GM12865 (cell line): ENCODE measurements at regions not wholly inside any gene's neighbourhood (a gene's known extent, or its start where the extent isn't known, plus 50 kb on each side); places are given as distances from the start of the nearest gene placed in this dataset.
"Not testable (repeated sequence)": the region's sequence is repeated elsewhere in the genome, so short reads cannot be mapped to it uniquely, and the experiment has no call there.

Source experiments
- DNase-seq: peaks from one replicate; pipeline ENCODE4 v3.0.0; 2010; ENCODE audit warnings: low read depth
- H3K4me3 ChIP-seq: 2 replicates; pipeline ENCODE4 v1.5.1; 2011; ENCODE audit warnings: mild to moderate bottlenecking, low read depth, low read length, control low read depth
- TF ChIP-seq, protein P1 (sequence below): IDR thresholded peaks from 2 replicates; pipeline ENCODE4 v1.5.1; 2011; ENCODE audit warnings: low read length, control low read depth, low read depth, inconsistent platforms; ENCODE audit not compliant: insufficient read depth; ENCODE audit errors: missing control alignments

DNA sequence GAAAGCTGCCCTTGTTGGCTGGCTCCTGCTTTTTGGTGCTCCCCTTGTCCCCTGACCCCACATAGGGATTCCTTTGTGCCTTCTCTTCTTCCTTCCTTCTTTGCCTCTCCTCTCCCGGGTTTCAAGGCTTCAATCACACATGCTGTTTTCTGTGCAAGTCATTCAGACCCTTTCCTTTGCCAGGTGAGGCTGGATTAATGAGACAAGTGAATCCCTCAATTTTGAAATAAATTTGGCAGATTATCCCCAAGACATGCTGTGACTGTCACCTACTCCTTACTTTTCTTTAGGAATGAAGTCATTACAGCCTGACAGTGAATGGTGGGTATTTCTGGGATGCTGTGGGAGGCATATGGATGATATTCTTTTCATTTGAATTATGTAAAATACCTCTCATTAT is 259.0 kb upstream of the RGMA start:
- no peak for DNase-seq
- TF ChIP-seq, protein P1, sequence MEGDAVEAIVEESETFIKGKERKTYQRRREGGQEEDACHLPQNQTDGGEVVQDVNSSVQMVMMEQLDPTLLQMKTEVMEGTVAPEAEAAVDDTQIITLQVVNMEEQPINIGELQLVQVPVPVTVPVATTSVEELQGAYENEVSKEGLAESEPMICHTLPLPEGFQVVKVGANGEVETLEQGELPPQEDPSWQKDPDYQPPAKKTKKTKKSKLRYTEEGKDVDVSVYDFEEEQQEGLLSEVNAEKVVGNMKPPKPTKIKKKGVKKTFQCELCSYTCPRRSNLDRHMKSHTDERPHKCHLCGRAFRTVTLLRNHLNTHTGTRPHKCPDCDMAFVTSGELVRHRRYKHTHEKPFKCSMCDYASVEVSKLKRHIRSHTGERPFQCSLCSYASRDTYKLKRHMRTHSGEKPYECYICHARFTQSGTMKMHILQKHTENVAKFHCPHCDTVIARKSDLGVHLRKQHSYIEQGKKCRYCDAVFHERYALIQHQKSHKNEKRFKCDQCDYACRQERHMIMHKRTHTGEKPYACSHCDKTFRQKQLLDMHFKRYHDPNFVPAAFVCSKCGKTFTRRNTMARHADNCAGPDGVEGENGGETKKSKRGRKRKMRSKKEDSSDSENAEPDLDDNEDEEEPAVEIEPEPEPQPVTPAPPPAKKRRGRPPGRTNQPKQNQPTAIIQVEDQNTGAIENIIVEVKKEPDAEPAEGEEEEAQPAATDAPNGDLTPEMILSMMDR = no peak
- H3K4me3 ChIP-seq = no peak overlapping the region

DNA sequence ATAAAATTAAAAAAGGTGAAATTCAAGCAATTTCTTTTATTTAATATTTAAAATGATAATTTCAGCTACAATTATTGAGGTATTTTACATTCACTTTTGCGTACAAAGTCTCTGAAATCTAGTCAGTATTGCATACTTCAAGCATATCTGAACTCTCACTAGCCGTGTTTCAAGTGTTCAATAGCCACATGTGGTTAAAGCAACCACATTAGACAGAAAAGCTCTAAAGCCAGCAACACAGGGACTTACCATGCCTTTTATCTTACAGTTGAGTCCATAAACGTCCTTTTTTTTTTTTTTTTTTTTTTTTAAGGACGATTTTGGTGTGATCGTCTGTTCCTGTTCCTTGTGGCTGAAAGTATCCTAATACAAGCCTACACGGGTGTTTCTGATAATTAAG is 257.0 kb upstream of the RGMA start:
- TF ChIP-seq, protein P1 = no peak
- no peak overlapping the region for H3K4me3 ChIP-seq
- DNase-seq = no peak

DNA sequence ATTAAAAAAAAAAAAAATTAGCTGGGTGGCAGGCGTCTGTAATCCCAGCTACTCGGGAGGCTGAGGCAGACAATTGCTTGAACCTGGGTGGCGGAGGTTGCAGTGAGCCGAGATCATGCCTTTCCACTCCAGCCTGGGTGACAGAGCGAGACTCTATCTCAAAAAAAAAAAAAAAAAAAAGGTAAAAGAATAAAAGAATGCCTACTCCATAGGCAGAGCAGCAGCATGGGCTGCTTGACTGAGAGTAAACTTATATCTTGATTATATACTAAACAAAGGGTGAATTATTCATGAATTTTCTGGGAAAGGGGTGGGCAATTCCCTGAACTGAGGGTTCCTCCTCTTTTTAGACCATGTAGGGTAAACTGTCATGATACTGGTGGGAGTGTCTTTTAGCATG is 254.4 kb upstream of the RGMA start:
- H3K4me3 ChIP-seq, DNase-seq: not testable (repeated sequence)

DNA sequence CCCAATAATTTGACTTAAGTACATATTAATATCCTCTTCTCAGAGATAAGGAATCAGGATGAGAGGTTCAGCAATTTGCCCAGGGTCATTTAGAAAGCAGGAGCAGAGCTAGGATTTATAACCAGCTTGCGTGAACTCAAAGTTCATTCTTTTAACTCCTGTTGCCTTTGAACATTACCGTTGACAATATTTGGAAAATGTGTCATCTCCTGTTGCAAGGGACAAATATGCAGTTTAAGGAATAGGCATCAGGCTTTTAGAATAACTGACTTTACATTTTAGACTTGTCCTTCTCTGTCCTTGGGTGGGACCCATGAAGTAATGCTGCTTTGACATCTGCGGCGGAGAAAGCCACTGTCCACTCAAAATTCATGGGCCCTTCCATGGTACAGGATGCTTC is 252.2 kb upstream of the RGMA start:
- no peak overlapping the region for H3K4me3 ChIP-seq
- DNase-seq = no peak
- TF ChIP-seq, protein P1 = no peak

DNA sequence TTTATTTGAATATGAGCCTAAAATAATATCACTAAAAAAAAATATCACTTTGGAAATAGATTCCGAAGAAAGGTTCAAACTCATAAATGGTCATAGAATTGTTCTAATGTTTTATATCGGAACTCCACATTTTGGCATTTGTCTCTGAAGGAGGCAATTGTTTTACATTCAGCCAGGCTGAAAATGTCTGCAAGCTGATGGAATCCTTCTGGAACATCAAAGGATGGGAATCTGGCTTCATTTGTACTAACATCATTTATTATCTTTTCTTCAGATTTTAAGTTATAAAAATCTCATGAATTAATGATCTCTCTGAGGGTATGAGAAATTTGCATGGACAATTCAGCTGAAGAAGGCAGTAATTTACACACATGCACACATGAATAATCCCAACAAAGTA is 251.4 kb upstream of the RGMA start:
- no peak for DNase-seq
- TF ChIP-seq, protein P1 = no peak
- no peak overlapping the region for H3K4me3 ChIP-seq

DNA sequence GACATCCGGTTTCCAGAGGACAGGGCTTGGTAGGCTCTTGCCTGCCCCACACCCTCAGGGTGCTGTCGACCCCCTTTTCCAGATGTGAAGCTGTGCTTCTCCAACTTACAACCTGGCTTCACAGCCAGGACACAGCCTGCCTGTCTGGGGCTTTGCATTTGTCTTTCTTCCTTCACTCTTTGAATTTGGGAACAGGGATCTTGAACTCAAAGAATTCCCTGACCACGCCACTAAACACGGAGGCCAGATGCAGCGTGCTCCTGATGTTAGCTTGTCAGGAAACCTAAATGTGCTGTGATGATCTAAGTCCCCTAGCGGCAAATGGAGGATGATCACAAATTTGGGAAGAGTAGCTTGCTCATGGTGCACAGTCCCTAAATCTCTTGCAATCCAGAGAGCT is 244.8 kb upstream of the RGMA start:
- TF ChIP-seq, protein P1 = peak; percentile 13
- peak; percentile 9 for DNase-seq
- no peak overlapping the region for H3K4me3 ChIP-seq

DNA sequence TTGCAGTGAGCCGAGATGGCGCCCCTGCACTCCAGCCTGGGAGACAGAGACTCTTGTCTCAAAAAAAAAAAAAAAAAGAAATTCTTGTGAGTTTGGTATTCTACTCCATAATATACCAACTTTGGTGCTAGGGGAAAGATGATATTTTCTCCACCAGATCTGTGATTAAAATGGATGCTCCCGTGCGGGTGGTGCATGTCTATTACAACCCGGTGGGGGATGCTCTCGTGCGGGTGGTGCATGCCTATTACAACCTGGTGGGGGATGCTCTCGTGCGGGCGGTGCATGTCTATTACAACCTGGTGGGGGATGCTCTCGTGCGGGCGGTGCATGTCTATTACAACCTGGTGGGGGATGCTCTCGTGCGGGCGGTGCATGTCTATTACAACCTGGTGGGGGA is 244.1 kb upstream of the RGMA start:
- not testable (repeated sequence) for DNase-seq, H3K4me3 ChIP-seq

DNA sequence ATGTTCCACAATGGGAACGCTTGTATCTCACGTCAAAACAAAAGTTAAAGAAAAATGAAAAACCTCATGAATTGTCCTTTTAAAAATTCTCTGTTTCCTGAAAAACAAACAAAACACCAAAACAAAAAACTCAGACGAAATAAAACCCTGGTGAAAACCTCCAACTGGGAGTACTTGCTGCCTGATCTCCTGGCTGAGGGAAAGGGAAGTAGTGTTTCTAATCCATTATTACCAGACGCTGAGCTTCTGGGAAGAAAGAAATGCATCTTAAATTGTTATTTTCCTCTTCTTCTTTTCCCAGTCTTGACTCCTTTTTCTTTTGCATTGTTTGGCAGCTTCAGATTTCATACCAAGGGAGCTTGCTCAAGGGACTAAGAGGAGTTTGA is 243.2 kb upstream of the RGMA start:
- no peak for DNase-seq
- TF ChIP-seq, protein P1 = no peak
- no peak overlapping the region for H3K4me3 ChIP-seq
